Immature natural killer cell (primary cell): ENCODE measurements at regions not wholly inside any gene's neighbourhood (a gene's known extent, or its start where the extent isn't known, plus 50 kb on each side); places are given as distances from the start of the nearest gene placed in this dataset.

Source experiments
- DNase-seq, 3 donors: peaks; one replicate each; pipeline ENCODE4 v3.0.0; 2022; ENCODE audit warnings: mixed read lengths in 1 of 3
- H3K27ac Mint-ChIP-seq, 6 donors: one replicate each; pipeline ENCODE4 v1.8.0; 2020; ENCODE audit warnings: mixed read lengths in 6 of 6, mild to moderate bottlenecking in 5 of 6, inconsistent platforms in 4 of 6, moderate library complexity in 3 of 6
- H3K27me3 Mint-ChIP-seq, 3 donors: one replicate each; pipeline ENCODE4 v1.8.0; 2020 to 2021; ENCODE audit warnings: low read depth in 3 of 3, mild to moderate bottlenecking in 3 of 3, mixed read lengths in 3 of 3, moderate library complexity in 3 of 3, inconsistent platforms in 1 of 3
- H3K36me3 Mint-ChIP-seq, 3 donors: one replicate each; pipeline ENCODE4 v1.8.0; 2020; ENCODE audit warnings: mixed read lengths in 3 of 3, inconsistent platforms in 2 of 3, mild to moderate bottlenecking in 2 of 3
- H3K4me1 Mint-ChIP-seq, 2 donors: one replicate each; pipeline ENCODE4 v1.8.0; 2020; ENCODE audit warnings: inconsistent platforms in 2 of 2, mild to moderate bottlenecking in 2 of 2, mixed read lengths in 2 of 2, moderate library complexity in 1 of 2
- H3K4me3 Mint-ChIP-seq, 5 donors: one replicate each; pipeline ENCODE4 v1.8.0; 2020; ENCODE audit warnings: mild to moderate bottlenecking in 5 of 5, mixed read lengths in 5 of 5, inconsistent platforms in 3 of 5, moderate library complexity in 3 of 5
- H3K9me3 Mint-ChIP-seq, 6 donors: one replicate each; pipeline ENCODE4 v1.8.0; 2020; ENCODE audit warnings: mild to moderate bottlenecking in 6 of 6, mixed read lengths in 6 of 6, inconsistent platforms in 4 of 6, moderate library complexity in 3 of 6

GRCh38 chr6:159470397-159470796 lies 222.6 kb downstream of the SOD2 start:
- Mint-ChIP-seq H3K27me3 (peaks cover 0 to 11% (median 3%) of the 10 kb centered on the region in 3 donors), H3K36me3 (no peaks in the 10 kb centered on the region), H3K4me1 (peaks cover 0 to 1% of the 10 kb centered on the region in 2 donors), H3K27ac (no peak overlapping the region), H3K9me3 (peaks cover 0 to 3% (median 0%) of the 10 kb centered on the region in 6 donors), H3K4me3 (no peak overlapping the region)
- no peak for DNase-seq

GRCh38 chr6:159469443-159469842 lies 223.6 kb downstream of the SOD2 start:
- Mint-ChIP-seq H3K27me3 (peaks cover 0 to 11% (median 5%) of the 10 kb centered on the region in 3 donors), H3K4me1 (peaks cover 0 to 1% of the 10 kb centered on the region in 2 donors), H3K9me3 (peaks cover 0 to 3% (median 0%) of the 10 kb centered on the region in 6 donors), H3K27ac (no peak overlapping the region), H3K36me3 (no peaks in the 10 kb centered on the region), H3K4me3 (no peak overlapping the region)
- DNase-seq = no peak

- H3K36me3 Mint-ChIP-seq = no peaks in the 10 kb centered on the region
- no peak overlapping the region for H3K27ac Mint-ChIP-seq
- H3K9me3 Mint-ChIP-seq = peaks cover 0 to 3% (median 0%) of the 10 kb centered on the region in 6 donors
- H3K27me3 Mint-ChIP-seq = peaks cover 0 to 11% (median 6%) of the 10 kb centered on the region in 3 donors
- no peak for DNase-seq
- peaks cover 0 to 1% of the 10 kb centered on the region in 2 donors for H3K4me1 Mint-ChIP-seq
- H3K4me3 Mint-ChIP-seq = no peak overlapping the region
These were observed 224.0 kb downstream of the SOD2 start for GRCh38 chr6:159468994-159469393.

- Mint-ChIP-seq H3K4me3 (no peak overlapping the region), H3K27me3 (peaks cover 0 to 8% (median 4%) of the 10 kb centered on the region in 3 donors), H3K9me3 (peaks cover 0 to 3% (median 0%) of the 10 kb centered on the region in 6 donors), H3K4me1 (peaks cover 0 to 1% of the 10 kb centered on the region in 2 donors), H3K36me3 (no peaks in the 10 kb centered on the region), H3K27ac (no peak overlapping the region)
- no peak for DNase-seq
These were observed 225.5 kb downstream of the SOD2 start for GRCh38 chr6:159467473-159468041.

GRCh38 chr6:159466926-159467325 lies 226.1 kb downstream of the SOD2 start:
- peaks cover 0 to 1% of the 10 kb centered on the region in 2 donors for H3K4me1 Mint-ChIP-seq
- no peaks in the 10 kb centered on the region for H3K36me3 Mint-ChIP-seq
- H3K27me3 Mint-ChIP-seq = peaks cover 0 to 6% (median 3%) of the 10 kb centered on the region in 3 donors
- H3K27ac Mint-ChIP-seq = no peak overlapping the region
- DNase-seq = no peak
- peaks cover 0 to 3% (median 0%) of the 10 kb centered on the region in 6 donors for H3K9me3 Mint-ChIP-seq
- no peak overlapping the region for H3K4me3 Mint-ChIP-seq

- Mint-ChIP-seq H3K4me1 (peaks cover 0 to 1% of the 10 kb centered on the region in 2 donors), H3K36me3 (no peaks in the 10 kb centered on the region), H3K9me3 (peaks cover 0 to 3% (median 0%) of the 10 kb centered on the region in 6 donors), H3K27me3 (peaks cover 0 to 8% (median 5%) of the 10 kb centered on the region in 3 donors), H3K27ac (no peak overlapping the region), H3K4me3 (no peak overlapping the region)
- DNase-seq = no peak
These were observed 228.2 kb downstream of the SOD2 start for GRCh38 chr6:159464816-159465215.

GRCh38 chr6:159463119-159463829 lies 229.8 kb downstream of the SOD2 start:
- Mint-ChIP-seq H3K9me3 (peaks cover 0 to 3% (median 0%) of the 10 kb centered on the region in 6 donors), H3K27ac (no peak overlapping the region), H3K27me3 (peaks cover 0 to 7% (median 5%) of the 10 kb centered on the region in 3 donors), H3K4me1 (peaks cover 0 to 1% of the 10 kb centered on the region in 2 donors), H3K4me3 (no peak overlapping the region), H3K36me3 (no peaks in the 10 kb centered on the region)
- no peak for DNase-seq

- H3K4me3 Mint-ChIP-seq = no peak overlapping the region
- no peak overlapping the region for H3K27ac Mint-ChIP-seq
These were observed 230.6 kb downstream of the SOD2 start for GRCh38 chr6:159462431-159462830.

GRCh38 chr6:159461998-159462397 lies 231.0 kb downstream of the SOD2 start:
- H3K27me3 Mint-ChIP-seq = peaks cover 0 to 5% (median 4%) of the 10 kb centered on the region in 3 donors
- DNase-seq = no peak
- no peaks in the 10 kb centered on the region for H3K4me1 Mint-ChIP-seq
- no peak overlapping the region for H3K27ac Mint-ChIP-seq
- H3K9me3 Mint-ChIP-seq = peaks cover 0 to 2% (median 0%) of the 10 kb centered on the region in 6 donors
- no peaks in the 10 kb centered on the region for H3K36me3 Mint-ChIP-seq
- H3K4me3 Mint-ChIP-seq = no peak overlapping the region

More at GRCh38 chr6:159462431-159462830, 230.6 kb downstream of the SOD2 start:
- no peak for DNase-seq
- no peaks in the 10 kb centered on the region for H3K36me3 Mint-ChIP-seq
- H3K27me3 Mint-ChIP-seq = peaks cover 0 to 5% (median 4%) of the 10 kb centered on the region in 3 donors
- H3K9me3 Mint-ChIP-seq = peaks cover 0 to 3% (median 0%) of the 10 kb centered on the region in 6 donors
- H3K4me1 Mint-ChIP-seq = peaks cover 0 to 1% of the 10 kb centered on the region in 2 donors

- no peak overlapping the region for H3K27ac Mint-ChIP-seq
- DNase-seq = no peak
- no peaks in the 10 kb centered on the region for H3K4me1 Mint-ChIP-seq
- no peaks in the 10 kb centered on the region for H3K36me3 Mint-ChIP-seq
- H3K27me3 Mint-ChIP-seq = peaks cover 0 to 5% (median 4%) of the 10 kb centered on the region in 3 donors
- peaks cover 0 to 2% (median 0%) of the 10 kb centered on the region in 6 donors for H3K9me3 Mint-ChIP-seq
- H3K4me3 Mint-ChIP-seq = no peak overlapping the region
These were observed 231.8 kb downstream of the SOD2 start for GRCh38 chr6:159461266-159461665.

GRCh38 chr6:159460476-159460875 lies 232.6 kb downstream of the SOD2 start:
- no peaks in the 10 kb centered on the region for H3K36me3 Mint-ChIP-seq
- peaks cover 0 to 5% (median 4%) of the 10 kb centered on the region in 3 donors for H3K27me3 Mint-ChIP-seq
- H3K4me3 Mint-ChIP-seq = no peak overlapping the region
- no peak for DNase-seq
- H3K9me3 Mint-ChIP-seq = peaks cover 0 to 2% (median 0%) of the 10 kb centered on the region in 6 donors
- no peaks in the 10 kb centered on the region for H3K4me1 Mint-ChIP-seq
- no peak overlapping the region for H3K27ac Mint-ChIP-seq

GRCh38 chr6:159456349-159456748 lies 236.7 kb downstream of the SOD2 start:
- H3K27ac Mint-ChIP-seq = no peak overlapping the region
- H3K27me3 Mint-ChIP-seq = peaks cover 0 to 12% (median 3%) of the 10 kb centered on the region in 3 donors
- no peak for DNase-seq
- no peaks in the 10 kb centered on the region for H3K4me1 Mint-ChIP-seq
- no peaks in the 10 kb centered on the region for H3K36me3 Mint-ChIP-seq
- no peak overlapping the region for H3K4me3 Mint-ChIP-seq
- peaks cover 0 to 2% (median 0%) of the 10 kb centered on the region in 6 donors for H3K9me3 Mint-ChIP-seq

- H3K36me3 Mint-ChIP-seq = no peaks in the 10 kb centered on the region
- no peak overlapping the region for H3K4me3 Mint-ChIP-seq
- no peak for DNase-seq
- peaks cover 0 to 2% (median 0%) of the 10 kb centered on the region in 6 donors for H3K9me3 Mint-ChIP-seq
- no peaks in the 10 kb centered on the region for H3K4me1 Mint-ChIP-seq
- no peak overlapping the region for H3K27ac Mint-ChIP-seq
- peaks cover 0 to 11% (median 3%) of the 10 kb centered on the region in 3 donors for H3K27me3 Mint-ChIP-seq
These were observed 237.3 kb downstream of the SOD2 start for GRCh38 chr6:159455700-159456274.
